A673 (cell line): ENCODE measurements at regions not wholly inside any gene's neighbourhood (a gene's known extent, or its start where the extent isn't known, plus 50 kb on each side); places are given as distances from the start of the nearest gene placed in this dataset.

ENCODE experiments used
- BruUV-seq: library from RNA; stranded (reverse); fragments of 400-500 nt; replicated peaks from 2 replicates; lab custom pipeline; 2021; lab: Mats Ljungman, UMichigan
- CTCF ChIA-PET: fragments of 300-600 bp; sonication (Branson Sonifier 250); formaldehyde crosslinking; loops from one replicate; lab custom pipeline; 2022; ENCODE audit warnings: antibody characterized with exemption; lab: Charles Lee
- POLR2A ChIA-PET: fragments of 300-600 bp; sonication (Branson Sonifier 250); formaldehyde crosslinking; loops from one replicate; lab custom pipeline; 2022; ENCODE audit warnings: antibody characterized with exemption; ENCODE audit not compliant: low non-redundant PET; lab: Charles Lee
- DNase-seq: peaks from one replicate; pipeline ENCODE4 v3.0.0-alpha.2; 2015; ENCODE audit warnings: low spot score
- H3K27ac ChIP-seq: fragments of 200-600 bp; sonication (generic); 2 replicates; pipeline ENCODE4 v1.5.1; 2016; ENCODE audit warnings: mixed run types, low read depth, mild to moderate bottlenecking, mixed read lengths, antibody characterized with exemption, low read length; ENCODE audit not compliant: poor library complexity, severe bottlenecking
- H3K27me3 ChIP-seq: fragments of 200-600 bp; sonication (generic); replicated peaks from 2 replicates; pipeline ENCODE4 v1.6.1; 2017; ENCODE audit warnings: mixed run types, low read depth, mild to moderate bottlenecking, mixed read lengths, antibody characterized with exemption, low read length; ENCODE audit not compliant: insufficient read depth, poor library complexity
- H3K36me3 ChIP-seq: fragments of 200-600 bp; sonication (generic); 2 replicates; pipeline ENCODE4 v1.6.1; 2016; ENCODE audit warnings: mixed run types, mild to moderate bottlenecking, mixed read lengths, antibody characterized with exemption, low read length; ENCODE audit not compliant: insufficient read depth, poor library complexity, severe bottlenecking
- H3K4me1 ChIP-seq: fragments of 200-600 bp; sonication (generic); 2 replicates; pipeline ENCODE4 v1.6.1; 2017; ENCODE audit warnings: mixed run types, mild to moderate bottlenecking, mixed read lengths, antibody characterized with exemption, low read length; ENCODE audit not compliant: insufficient read depth, poor library complexity, severe bottlenecking
- H3K4me3 ChIP-seq: fragments of 200-600 bp; sonication (generic); 2 replicates; pipeline ENCODE4 v1.5.1; 2016; ENCODE audit warnings: low read depth, mixed run types, mild to moderate bottlenecking, mixed read lengths, low read length; ENCODE audit not compliant: poor library complexity, severe bottlenecking
- H3K9me3 ChIP-seq: fragments of 200-600 bp; sonication (generic); 2 replicates; pipeline ENCODE4 v1.6.1; 2016; ENCODE audit warnings: mixed run types, low read depth, mild to moderate bottlenecking, mixed read lengths, antibody characterized with exemption, low read length; ENCODE audit not compliant: poor library complexity, severe bottlenecking
- CTCF ChIP-seq: fragments of 300-800, 200-600 bp; sonication (generic); conservative IDR thresholded peaks from 2 replicates; pipeline ENCODE4 v1.5.1; 2017; ENCODE audit warnings: low read depth, mild to moderate bottlenecking, antibody characterized with exemption, low read length, moderate library complexity, mixed read lengths
- EZH2 ChIP-seq: fragments of 200-600 bp; sonication (generic); IDR thresholded peaks from 2 replicates; pipeline ENCODE4 v1.6.1; 2017; ENCODE audit warnings: borderline replicate concordance, low read depth, mild to moderate bottlenecking, mixed read lengths, antibody characterized with exemption, low read length; ENCODE audit not compliant: poor library complexity, severe bottlenecking
- intact Hi-C: fragments of 100-400 bp; cut with micrococcal nuclease; formaldehyde crosslinking; loops from one replicate; pipeline ENCODE4 v1.10.0; 2022; ENCODE audit not compliant: unreplicated experiment

DNA sequence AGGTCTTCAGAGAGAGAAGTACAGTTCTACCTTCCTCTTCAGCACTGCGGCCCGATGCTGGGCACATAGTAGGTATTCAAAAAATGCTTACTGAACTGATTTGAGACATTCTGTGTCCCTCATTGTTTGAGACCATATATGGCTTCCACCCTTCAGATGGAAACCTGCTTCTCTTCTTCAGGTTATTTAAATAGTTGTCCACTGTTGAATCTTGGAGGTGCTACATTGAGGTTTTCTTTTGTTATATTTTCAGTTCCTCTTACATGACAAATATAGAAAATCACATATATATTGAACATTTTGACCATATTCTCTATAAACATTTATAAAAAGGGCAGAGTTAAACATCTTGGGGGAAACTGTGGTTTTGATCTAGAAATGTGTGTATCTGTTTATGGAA, 200.2 kb upstream of the LRRC3B start:
- intact Hi-C loops = no loop called here
- H3K27ac ChIP-seq = no peak overlapping the region
- ChIA-PET CTCF (no interaction called here), POLR2A (no interaction called here)
- H3K36me3 ChIP-seq = no peaks in the 10 kb centered on the region
- no peak overlapping the region for H3K4me3 ChIP-seq
- peaks cover 4% of the 10 kb centered on the region for H3K9me3 ChIP-seq
- no peak for DNase-seq
- no peaks in the 10 kb centered on the region for H3K4me1 ChIP-seq
- no peak for TF ChIP-seq CTCF
- TF ChIP-seq EZH2 = no peak
- no peaks in the 10 kb centered on the region for H3K27me3 ChIP-seq
- no TSS peak for BruUV-seq

DNA sequence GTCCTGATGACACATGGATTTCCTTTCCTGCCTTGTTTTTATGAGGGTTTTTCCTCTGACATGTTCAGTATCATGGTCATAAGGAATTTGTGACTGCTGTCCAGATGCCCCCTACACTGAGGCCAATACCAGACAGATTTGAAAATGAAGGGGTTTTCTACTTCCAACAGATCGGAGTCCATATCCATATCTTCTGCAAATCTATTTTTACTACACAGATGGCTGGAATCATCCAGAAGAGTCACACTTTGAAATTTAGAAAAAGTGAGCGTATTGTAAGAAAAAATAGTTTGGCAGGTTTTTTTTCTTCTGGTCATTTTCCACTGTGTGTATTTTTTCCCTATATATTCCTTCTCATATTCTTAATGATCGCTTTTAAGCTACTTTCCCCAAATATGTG, 197.5 kb upstream of the LRRC3B start:
- ChIA-PET POLR2A (no interaction called here), CTCF (no interaction called here)
- H3K4me1 ChIP-seq = no peaks in the 10 kb centered on the region
- intact Hi-C loops = no loop called here
- H3K27me3 ChIP-seq = no peaks in the 10 kb centered on the region
- no TSS peak for BruUV-seq
- H3K36me3 ChIP-seq = no peaks in the 10 kb centered on the region
- TF ChIP-seq CTCF (no peak), EZH2 (no peak)
- peaks cover 2% of the 10 kb centered on the region for H3K9me3 ChIP-seq
- DNase-seq = no peak
- H3K27ac ChIP-seq = no peak overlapping the region
- no peak overlapping the region for H3K4me3 ChIP-seq

GRCh38 chr3:26428992-26429391, 193.6 kb upstream of the LRRC3B start:
- no peak overlapping the region for H3K4me3 ChIP-seq
- DNase-seq = no peak
- CTCF ChIA-PET = no interaction called here
- no peaks in the 10 kb centered on the region for H3K4me1 ChIP-seq
- TF ChIP-seq EZH2 (no peak), CTCF (no peak)
- H3K27ac ChIP-seq = no peak overlapping the region
- H3K36me3 ChIP-seq = no peaks in the 10 kb centered on the region
- no peaks in the 10 kb centered on the region for H3K9me3 ChIP-seq
- H3K27me3 ChIP-seq = no peaks in the 10 kb centered on the region
- POLR2A ChIA-PET = no interaction called here
- no TSS peak for BruUV-seq
- intact Hi-C loops = no loop called here
